Heart left ventricle (tissue), 13 donors: ENCODE measurements at regions not wholly inside any gene's neighbourhood (a gene's known extent, or its start where the extent isn't known, plus 50 kb on each side); places are given as distances from the start of the nearest gene placed in this dataset.

Source experiments
- CTCF ChIP-seq, 12 donors: fragments of 200-600 bp; sonication (generic) in 4 of 12; IDR thresholded peaks; one replicate each; pipeline versions ENCODE4 v1.5.0 to v1.8.0; 2018 to 2022; ENCODE audit warnings: antibody characterized with exemption in 12 of 12, mild to moderate bottlenecking in 5 of 12
- POLR2A ChIP-seq, 2 donors: fragments of 450-650 bp; IDR thresholded peaks; one replicate each; pipeline ENCODE4 v1.6.1; 2017; ENCODE audit warnings: antibody characterized with exemption in 2 of 2, mild to moderate bottlenecking in 2 of 2, moderate library complexity in 2 of 2
- donor health status: ischemic (EF 13 %, LVEDD 7.1; RV severe dilation, severe dysfunction).
- donor health status: DM: no; HTN: yes; CAD: no.
- donor health status: DM: no; HTN: no; CAD: no.
- donor health status: ischemic (EF 25% LVEDD 6.9; RV normal size, moderate dysfunction).
- donor health status: ischemic (EF 25% LVEDD 5.7; RV mildly dilated, moderate dysfunction).
- donor health status: ischemic (EF 35%, LVEDD 5.7; RV mildly dilated, moderate dysfunction).
- donor health status: nonischemic (EF 11% LVEDD 7.7; RV severe dilation, severe dysfunction).
- donor health status: DM: yes; HTN: yes; CAD: no.
- donor health status: PGD.
- donor health status: ischemic (EF 29% LVEDD 5.4; RV normal size, mild dysfunction).
- donor health status: nonischemic (EF 23%, LVEDD 6.1; RV moderate dilation, normal function).

GRCh38 chr4:64642936-64643335 is 233.7 kb upstream of the TECRL start:
- TF ChIP-seq CTCF (IDR thresholded peaks at IDR 0.05) (no peak), POLR2A (IDR thresholded peaks at IDR 0.05) (no peak)
